ENCODE measurements at regions not wholly inside any gene's neighbourhood (a gene's known extent, or its start where the extent isn't known, plus 50 kb on each side); places are given as distances from the start of the nearest gene placed in this dataset.

GRCh38 chr6:13868236-13868635, 53.9 kb upstream of the MCUR1 start:
- TF ChIP-seq, protein P1, sequence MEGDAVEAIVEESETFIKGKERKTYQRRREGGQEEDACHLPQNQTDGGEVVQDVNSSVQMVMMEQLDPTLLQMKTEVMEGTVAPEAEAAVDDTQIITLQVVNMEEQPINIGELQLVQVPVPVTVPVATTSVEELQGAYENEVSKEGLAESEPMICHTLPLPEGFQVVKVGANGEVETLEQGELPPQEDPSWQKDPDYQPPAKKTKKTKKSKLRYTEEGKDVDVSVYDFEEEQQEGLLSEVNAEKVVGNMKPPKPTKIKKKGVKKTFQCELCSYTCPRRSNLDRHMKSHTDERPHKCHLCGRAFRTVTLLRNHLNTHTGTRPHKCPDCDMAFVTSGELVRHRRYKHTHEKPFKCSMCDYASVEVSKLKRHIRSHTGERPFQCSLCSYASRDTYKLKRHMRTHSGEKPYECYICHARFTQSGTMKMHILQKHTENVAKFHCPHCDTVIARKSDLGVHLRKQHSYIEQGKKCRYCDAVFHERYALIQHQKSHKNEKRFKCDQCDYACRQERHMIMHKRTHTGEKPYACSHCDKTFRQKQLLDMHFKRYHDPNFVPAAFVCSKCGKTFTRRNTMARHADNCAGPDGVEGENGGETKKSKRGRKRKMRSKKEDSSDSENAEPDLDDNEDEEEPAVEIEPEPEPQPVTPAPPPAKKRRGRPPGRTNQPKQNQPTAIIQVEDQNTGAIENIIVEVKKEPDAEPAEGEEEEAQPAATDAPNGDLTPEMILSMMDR (conservative IDR thresholded peaks at IDR 0.05; ENCODE audit: low read length), result no peak
- TF ChIP-seq EZH2phosphoT487 (IDR thresholded peaks at IDR 0.05; ENCODE audit: borderline replicate concordance), result no peak

All from Loucy (cell line).